ENCODE measurements at regions not wholly inside any gene's neighbourhood (a gene's known extent, or its start where the extent isn't known, plus 50 kb on each side); places are given as distances from the start of the nearest gene placed in this dataset.

DNA sequence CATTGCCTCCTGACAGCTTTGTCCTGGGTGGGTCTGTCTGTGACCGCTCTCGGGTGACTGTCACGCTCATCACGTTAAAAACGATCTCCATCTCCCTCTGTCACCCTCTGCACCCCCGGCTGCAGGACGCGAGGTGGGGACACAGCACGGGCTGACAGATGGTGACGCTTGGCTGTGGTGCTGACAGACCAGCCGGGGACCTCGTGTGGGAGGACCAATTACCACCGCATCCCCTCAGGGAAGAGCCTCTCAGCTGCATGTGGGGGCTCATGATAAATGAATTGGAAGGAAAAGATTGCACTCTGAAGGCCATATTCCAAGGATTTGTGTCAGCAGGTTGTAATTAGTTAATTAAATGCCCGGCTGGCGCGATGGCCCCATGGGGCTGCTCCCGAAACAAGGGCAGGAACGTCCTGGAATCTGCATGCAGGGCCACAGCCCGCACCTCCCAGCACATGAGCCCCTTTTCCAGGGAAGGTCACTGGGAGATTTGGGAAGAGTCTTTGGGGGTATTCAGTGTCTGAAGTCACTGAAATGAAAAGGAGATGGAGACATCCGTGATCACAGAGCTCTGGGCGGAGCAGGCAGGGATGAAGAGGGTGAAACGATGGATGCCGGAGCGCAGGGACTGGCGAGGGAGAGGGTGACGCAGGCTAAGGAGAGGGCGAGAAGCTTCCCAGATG lies 87.1 kb downstream of the ERMARD start:
- in situ Hi-C loops (cut with HindIII; ENCODE audit: low sequenced_read_pairs) = loop anchor here (10.0 to 25.0 kb wide), 3 partner anchors 56 to 666 kb away; no protein-coding TSS in a partner anchor
- no peak for TF ChIP-seq CTCF (IDR thresholded peaks at IDR 0.05; ENCODE audit: low read depth, low read length, missing control alignments)
- no peak overlapping the region for H3K4me3 ChIP-seq (ENCODE audit: low read depth, low read length)
- no peak for DNase-seq (ENCODE audit: low read depth)

GRCh38 chr6:169837529-169838250 lies 86.3 kb downstream of the ERMARD start:
- no peak for DNase-seq (ENCODE audit: low read depth)
- H3K4me3 ChIP-seq (ENCODE audit: low read depth, low read length) = no peak overlapping the region
- in situ Hi-C loops (cut with HindIII; ENCODE audit: low sequenced_read_pairs) = loop anchor here (10.0 to 25.0 kb wide), 3 partner anchors 57 to 667 kb away; no protein-coding TSS in a partner anchor
- TF ChIP-seq CTCF (IDR thresholded peaks at IDR 0.05; ENCODE audit: low read depth, low read length, missing control alignments) = no peak

DNA sequence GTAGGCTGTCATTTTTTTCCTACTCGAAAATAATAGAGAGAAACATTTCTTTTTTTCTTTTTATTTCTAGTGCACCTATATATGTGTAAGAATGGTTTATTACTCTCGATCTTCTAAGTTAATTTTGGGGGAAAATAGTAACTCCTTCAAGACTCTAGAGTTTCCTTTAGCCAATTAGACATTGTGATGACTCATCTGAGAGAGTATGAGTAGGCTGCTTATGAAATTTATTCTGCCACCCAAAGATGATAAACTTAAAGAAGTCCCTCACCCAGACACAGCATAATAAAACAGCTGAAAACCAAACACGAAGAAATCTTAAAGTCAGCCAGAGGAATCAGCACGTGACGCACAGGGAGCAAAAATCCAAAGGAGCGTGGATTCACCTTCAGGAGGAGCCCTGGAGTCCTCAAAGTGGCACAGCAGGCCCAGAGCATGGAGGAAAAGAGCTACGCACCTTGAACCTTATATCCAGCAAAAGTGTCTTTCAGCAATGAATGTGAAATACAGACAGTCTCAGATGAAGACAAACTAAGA lies 81.9 kb downstream of the ERMARD start:
- no peak overlapping the region for H3K4me3 ChIP-seq (ENCODE audit: low read depth, low read length)
- no peak for DNase-seq (ENCODE audit: low read depth)
- TF ChIP-seq CTCF (IDR thresholded peaks at IDR 0.05; ENCODE audit: low read depth, low read length, missing control alignments) = peak; percentile 4
- in situ Hi-C loops (cut with HindIII; ENCODE audit: low sequenced_read_pairs) = loop anchor here (10.0 to 25.0 kb wide), 3 partner anchors 61 to 671 kb away; no protein-coding TSS in a partner anchor

GRCh38 chr6:169832247-169832948 lies 81.0 kb downstream of the ERMARD start:
- DNase-seq (ENCODE audit: low read depth) = no peak
- in situ Hi-C loops (cut with HindIII; ENCODE audit: low sequenced_read_pairs) = loop anchor here (10.0 to 25.0 kb wide), 3 partner anchors 62 to 672 kb away; no protein-coding TSS in a partner anchor
- no peak overlapping the region for H3K4me3 ChIP-seq (ENCODE audit: low read depth, low read length)
- TF ChIP-seq CTCF (IDR thresholded peaks at IDR 0.05; ENCODE audit: low read depth, low read length, missing control alignments) = no peak

GRCh38 chr6:169831450-169832246 lies 80.2 kb downstream of the ERMARD start:
- peak; percentile 86 for TF ChIP-seq CTCF (IDR thresholded peaks at IDR 0.05; ENCODE audit: low read depth, low read length, missing control alignments)

More at GRCh38 chr6:169831450-169832246, 80.2 kb downstream of the ERMARD start:
- in situ Hi-C loops (cut with HindIII; ENCODE audit: low sequenced_read_pairs) = loop anchor here (10.0 to 25.0 kb wide), 3 partner anchors 63 to 673 kb away; no protein-coding TSS in a partner anchor
- no peak overlapping the region for H3K4me3 ChIP-seq (ENCODE audit: low read depth, low read length)
- peak; percentile 18 for DNase-seq (ENCODE audit: low read depth)

All from astrocyte of the cerebellum (primary cell).